PC-3 (cell line): ENCODE measurements at regions not wholly inside any gene's neighbourhood (a gene's known extent, or its start where the extent isn't known, plus 50 kb on each side); places are given as distances from the start of the nearest gene placed in this dataset.

ENCODE experiments used
- CTCF ChIP-seq: fragments of 300-600 bp; sonication (generic); conservative IDR thresholded peaks from 2 replicates; pipeline ENCODE4 v1.5.1; 2017; ENCODE audit warnings: antibody characterized with exemption, low read depth, mild to moderate bottlenecking, low read length
- EZH2 ChIP-seq: fragments of 300-600 bp; sonication (generic); IDR thresholded peaks from one replicate; pipeline ENCODE4 v1.6.1; 2017; ENCODE audit warnings: antibody characterized with exemption, mild to moderate bottlenecking, low read length; ENCODE audit not compliant: unreplicated experiment

- TF ChIP-seq CTCF (peak; percentile 40), EZH2 (no peak)
Observed at GRCh38 chr15:47983533-47983932, 137.3 kb upstream of the SLC24A5 start.
